ENCODE measurements at regions not wholly inside any gene's neighbourhood (a gene's known extent, or its start where the extent isn't known, plus 50 kb on each side); places are given as distances from the start of the nearest gene placed in this dataset.
"Not testable (repeated sequence)": the region's sequence is repeated elsewhere in the genome, so short reads cannot be mapped to it uniquely, and the experiment has no call there.

DNA sequence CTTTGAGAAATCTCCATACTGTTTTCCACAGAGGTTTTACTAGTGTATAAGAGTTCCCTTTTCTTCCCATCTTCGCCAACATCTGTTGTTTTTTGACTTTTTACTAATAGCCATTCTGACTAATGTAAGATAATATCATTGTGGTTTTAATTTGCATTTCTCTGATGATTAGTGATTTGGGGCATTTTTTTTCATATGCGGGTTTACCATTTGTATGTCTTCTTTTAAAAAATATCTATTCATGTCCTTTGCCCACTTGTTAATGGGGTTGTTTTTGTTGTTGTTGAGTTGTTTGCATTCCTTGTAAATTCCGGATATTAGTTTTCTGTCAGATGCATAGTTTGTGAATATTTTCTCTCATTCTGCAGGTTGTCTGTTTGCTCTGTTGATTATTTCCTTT lies 167.1 kb downstream of the PRL start:
- no peak for DNase-seq

DNA sequence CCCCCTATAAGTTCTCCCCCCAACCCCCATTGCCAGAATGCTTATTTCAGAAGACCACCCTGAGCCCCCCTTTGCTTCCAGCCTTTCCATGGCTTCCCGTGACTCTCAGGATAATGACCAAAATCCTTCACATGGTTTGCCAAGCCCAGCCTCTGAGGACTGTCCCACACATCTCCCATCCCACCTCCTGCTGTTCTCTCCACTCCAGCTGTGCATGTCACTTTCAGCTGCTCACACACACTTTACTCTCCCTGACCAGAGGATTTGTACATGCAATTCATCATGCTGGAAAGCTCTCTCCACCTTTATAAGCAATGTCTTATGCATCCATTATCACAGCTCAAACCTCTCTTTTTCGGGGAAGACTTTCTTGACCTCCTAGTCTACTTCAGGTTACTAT lies 164.2 kb downstream of the PRL start:
- DNase-seq, result no peak

DNA sequence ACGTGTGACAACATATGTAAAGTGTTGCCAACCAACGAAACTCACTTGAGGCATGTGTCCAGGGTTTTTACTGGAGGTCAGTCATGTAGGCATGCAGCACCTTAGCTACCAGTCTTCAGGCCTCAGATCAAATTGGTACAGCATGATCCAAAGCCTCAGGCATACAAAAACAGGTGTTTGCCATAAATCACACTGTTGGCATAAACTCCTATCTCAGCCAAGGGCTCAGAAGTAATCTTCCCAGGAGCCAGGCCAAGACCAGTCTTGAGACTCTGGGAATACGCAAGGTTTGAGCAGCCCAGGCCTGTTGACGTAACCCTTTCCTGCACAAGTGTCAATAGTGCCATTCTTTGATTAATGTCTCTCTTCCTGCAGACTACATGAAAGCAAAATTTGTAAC lies 163.5 kb downstream of the PRL start:
- DNase-seq, result peak; percentile 37

DNA sequence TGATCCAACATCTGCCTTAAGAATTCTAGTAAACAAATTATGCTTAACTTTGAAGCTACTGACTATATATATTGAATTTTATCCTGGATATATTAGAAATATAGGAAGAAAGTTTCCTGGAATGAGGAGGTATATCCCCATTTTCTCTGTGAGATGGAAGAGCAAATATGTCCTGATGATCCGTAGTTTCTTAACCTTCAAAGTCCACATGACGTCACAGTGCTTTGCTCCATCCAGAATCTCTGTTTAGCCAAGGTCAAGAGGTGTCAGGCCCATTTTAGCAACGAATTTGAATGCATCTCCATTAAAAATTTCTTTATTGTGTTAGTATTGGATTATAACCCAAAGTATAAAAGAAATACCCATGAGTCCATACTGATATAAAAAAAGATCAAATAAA lies 162.5 kb downstream of the PRL start:
- no peak for DNase-seq

DNA sequence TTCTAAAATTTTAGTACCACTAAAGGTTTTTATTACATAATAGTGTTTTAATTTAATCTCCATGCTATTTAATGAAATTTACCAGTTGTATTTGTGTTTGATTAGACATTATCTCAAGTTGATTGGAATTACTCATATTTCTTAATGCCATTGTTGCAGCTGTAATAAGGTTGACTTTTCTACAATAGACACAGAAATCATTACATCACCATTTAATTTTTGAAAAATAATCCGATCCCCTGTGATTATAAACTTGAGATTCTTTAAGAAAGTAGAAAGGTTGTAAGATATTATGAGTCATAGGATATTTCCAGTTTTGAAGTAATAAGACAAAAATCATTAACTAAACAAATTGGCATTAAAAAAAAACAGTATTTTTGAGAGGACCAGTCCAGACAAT lies 161.4 kb downstream of the PRL start:
- DNase-seq, result no peak

DNA sequence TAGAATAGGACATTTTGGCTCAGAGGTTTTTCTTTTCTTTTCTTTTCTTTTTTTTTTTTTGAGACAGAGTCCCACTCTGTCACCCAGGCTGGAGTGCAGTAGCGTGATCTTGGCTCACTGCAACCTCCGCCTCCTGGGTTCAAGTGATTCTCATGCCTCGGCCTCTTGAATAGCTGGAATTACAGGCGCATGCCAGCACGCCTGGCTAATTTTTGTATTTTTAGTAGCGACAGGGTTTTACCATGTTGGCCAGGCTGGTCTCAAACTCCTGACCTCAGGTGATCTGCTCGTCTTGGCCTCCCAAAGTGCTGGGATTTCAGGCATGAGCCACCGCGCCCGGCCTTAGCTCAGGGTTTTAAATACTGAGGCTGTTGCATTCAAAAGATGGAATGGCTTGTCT lies 156.1 kb downstream of the PRL start:
- DNase-seq, result not testable (repeated sequence)

DNA sequence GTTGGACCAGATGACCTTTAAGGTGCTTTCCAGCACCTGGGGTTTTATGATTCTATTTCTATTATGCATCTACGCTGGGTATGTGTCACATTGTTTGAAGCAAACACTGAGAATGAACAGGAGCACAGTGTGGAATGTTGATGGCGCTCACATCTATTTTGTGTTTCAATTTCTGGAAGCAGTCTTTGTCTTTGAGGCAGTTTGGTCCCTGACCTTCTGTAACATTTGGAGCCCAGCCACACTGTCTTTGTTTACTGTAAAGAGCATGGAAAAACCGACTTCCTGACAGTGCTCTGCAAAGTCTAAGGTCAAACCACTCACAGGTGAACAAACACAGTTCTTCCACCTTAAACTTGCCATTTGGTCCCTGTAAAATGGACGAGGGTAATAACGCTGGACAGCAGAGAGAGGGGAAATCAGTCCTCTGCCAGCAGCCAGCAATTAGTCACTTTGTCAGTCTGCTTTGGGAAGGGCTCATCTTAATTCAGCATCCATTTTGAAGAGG lies 155.5 kb downstream of the PRL start:
- no peak for DNase-seq

DNA sequence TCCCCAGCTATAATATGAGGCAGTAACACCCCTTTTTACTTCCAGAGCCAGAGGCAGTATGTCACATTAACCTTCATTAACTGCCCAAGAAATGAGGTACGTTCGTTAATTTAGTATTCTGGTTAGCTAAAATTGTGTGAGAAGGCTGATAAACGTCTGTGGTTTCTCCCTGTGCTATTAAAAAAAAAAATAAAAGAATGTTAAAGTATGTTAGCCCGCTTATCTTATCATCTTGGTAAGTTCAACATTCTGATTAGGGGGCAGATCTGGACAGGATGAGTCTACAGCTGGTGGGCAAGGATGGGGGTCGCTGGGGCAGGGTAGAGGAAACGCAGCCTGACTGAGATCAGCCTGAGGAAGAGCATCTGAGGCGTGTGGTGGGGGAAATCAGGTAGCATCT lies 154.0 kb downstream of the PRL start:
- no peak for DNase-seq

DNA sequence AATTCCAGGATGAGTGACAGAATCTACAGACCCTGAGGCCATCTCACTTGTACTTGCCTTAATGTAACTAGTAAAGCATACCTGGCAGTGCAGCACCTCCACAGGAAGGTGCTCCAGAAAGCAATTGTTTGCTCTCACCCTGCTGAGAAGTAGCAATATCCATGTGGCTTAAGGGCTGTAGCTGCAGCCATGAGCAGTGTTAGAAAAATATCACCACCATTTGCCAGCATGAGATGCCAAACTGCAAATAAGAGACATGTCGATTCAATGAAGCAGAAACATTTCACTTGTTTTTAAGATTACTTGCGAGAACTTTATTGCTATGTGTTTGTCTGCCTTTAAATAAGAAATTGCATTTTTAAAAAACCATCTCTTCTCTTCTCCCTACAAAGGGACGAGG lies 151.5 kb downstream of the PRL start:
- DNase-seq, result peak; percentile 70

DNA sequence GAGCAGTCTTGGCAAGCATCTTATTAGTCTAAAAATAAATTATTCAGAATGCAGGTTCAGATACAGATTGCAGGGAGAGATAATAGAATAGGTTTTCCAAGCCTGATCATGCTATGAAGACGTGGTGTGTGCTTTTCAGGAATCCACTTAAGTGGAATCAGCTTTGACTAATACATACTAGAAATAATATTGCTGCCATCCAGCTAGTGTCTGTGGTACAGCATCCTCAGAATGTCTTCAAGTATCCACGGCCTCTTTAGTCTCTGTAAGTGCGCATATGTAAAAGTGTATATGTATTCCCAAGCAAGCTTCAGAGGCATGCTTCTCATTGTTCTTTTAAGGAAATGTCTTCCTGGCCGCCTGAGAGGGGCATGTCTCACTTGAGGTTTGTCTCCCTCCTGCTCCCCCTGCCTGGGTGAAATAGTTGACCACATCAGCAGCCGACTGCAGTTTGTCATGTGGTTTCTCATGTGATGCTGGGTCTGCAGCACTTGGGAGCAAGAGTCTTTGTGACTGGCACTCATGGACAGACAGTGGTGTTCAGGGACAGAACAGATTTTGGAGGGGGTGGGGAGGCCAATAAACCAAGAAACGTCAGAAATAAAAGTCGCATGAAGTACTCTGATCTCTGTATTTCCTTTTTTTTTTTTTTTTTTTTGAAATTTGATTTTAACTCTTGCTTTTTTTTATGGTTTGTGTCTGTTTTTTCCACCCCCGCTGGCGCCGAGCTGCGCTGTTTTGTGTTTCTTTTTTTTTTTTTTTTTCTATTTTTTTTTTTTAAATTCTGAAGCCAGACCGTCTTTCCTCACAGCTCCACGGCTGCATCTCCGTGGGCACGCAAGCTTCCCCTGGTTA lies 150.8 kb downstream of the PRL start:
- DNase-seq, result peak; percentile 70

DNA sequence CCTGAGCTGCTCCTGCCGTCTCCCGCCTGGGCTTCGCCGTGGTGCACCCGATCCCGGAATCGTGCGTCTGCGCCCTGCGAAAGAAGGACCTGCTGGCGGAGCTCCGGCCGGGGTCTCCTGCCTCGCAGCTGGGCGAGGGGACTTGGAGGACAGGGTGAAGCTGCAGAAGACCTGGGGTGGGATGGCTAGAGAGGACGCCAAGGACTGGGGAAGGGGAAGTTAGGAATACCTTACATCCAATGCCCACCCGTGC lies 150.2 kb downstream of the PRL start:
- DNase-seq, result no peak

DNA sequence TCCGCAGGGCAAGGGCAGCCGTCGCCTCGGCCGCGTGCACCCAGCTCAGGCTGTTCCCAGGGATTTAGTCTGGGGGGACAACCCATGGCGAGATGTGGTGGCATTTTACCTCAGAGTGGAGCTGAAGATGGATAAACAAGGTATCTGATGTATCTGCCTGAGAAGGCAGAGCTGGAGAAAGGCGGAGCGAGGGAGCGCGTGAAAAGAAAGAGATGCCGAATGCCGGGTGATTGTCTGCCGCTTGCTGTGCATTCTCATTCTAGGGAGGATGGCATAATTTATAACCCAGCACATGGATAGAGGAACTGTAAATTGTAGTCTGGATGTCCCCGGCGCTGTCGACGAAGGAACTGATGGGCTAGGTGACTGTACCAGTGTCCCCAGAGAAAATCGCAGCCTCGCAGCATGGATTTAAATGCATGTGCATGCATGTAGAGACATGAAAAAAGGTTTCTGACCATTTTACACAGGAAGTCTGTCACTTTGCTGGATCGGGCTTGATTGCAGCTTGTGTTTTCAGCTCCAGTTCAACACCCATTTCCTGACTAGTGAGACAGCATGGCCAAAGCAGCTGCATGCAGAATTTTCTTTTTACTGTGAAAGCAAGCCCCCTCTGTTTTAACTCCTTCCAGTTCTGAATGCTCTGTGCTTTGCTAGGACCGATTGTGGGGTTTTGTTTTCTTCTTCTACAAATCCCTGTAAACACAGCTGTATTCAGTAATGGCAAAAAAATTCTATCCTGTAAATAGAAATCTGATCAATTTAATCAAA lies 149.7 kb downstream of the PRL start:
- no peak for DNase-seq

DNA sequence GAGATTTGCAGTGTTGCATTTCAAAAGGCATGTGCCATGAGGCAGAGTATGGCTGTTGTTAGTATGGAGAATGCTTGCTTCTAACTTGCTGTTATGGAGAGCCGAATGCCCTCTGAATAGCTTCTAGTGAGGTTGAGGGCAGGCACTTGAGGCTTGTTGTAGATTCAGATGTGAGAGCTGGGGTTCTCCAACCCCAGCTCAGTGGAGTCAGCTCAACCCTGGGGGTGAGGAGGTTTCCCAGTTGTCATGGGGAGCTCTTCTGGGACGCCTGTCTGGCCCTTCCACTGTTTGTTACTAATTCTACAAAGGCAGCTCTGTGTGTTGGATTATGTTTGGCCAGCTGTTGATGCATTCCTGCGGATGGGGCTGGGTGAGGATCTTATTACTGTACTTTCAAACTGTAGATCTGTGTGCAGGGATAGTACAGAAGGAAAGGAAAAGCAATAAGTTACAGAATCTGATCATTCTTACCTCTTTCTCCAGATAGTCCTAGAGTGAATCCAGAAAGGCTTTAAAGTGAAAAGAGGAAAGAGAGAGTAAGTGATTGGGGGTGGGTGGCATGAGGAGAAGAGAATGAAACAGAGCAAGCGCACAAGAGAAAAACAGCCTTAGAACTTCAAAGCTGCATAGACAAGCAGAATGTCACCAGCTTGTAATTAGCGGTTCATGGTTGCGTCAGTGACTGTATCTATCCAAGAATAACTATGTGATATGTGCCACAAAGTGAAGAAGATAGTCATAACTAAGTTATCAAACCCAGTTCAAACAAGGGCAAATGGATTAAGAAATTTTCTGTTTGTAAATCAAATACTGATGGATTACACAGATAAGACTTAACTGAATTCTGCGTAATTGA lies 148.7 kb downstream of the PRL start:
- peak; percentile 51 for DNase-seq

DNA sequence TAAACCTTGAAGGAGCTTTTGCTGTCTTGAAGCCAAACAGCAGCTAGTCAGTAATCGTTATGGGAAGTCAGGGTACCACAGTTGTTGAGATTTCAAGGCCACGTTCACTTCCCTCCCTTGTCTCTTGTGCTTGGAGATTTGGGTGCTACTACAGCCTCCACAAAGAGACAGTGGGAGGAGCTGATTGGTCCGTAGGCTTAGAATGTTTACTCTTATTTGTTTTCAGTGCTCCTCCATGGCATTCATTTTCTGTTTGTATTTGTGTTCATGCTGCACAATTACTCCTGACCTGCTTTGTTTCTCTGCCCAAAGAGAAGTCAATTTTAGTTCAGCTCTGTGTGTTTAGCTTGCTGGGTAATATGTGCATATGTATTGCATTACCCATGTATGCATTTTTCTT lies 147.7 kb downstream of the PRL start:
- DNase-seq, result no peak

DNA sequence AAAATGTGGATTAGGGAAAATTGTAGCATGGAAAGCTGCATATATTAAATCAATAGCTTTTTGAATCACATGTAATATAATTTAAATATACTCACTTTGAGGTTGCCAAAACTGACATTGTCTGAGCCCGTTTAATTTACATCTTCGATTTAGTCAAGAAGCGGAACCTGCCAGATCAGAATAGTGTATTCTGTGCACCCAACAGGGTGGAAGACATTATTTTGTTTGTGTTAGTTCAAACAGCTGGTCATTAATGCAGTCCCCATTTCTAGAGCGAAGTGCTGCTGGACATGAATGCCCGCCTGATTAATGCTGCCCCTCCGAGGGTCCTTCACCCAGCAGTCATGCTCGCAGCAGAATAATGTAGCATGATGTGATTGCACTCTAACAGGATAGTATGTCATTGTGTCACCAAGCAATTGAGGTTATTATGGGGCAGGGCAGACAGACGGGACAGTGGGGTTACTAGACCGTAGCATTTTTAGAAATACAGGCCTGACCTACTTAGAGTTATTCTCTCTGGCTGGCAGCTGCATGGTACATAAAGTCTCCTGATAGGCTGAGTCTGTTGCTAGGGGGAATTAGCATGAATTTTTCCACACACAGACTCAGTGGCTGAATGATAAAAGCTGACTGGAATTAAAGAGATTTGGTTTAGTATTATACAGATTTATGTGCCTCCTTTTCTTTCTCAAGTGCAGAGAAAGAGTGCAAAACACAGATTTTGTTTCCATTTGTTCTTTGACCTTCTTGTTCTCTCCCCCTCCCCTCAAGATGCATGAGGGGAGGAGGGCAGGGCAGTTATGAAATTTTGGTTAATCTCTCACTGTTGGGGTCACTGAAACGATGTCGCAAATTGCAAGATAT lies 147.1 kb downstream of the PRL start:
- peak; percentile 68 for DNase-seq

DNA sequence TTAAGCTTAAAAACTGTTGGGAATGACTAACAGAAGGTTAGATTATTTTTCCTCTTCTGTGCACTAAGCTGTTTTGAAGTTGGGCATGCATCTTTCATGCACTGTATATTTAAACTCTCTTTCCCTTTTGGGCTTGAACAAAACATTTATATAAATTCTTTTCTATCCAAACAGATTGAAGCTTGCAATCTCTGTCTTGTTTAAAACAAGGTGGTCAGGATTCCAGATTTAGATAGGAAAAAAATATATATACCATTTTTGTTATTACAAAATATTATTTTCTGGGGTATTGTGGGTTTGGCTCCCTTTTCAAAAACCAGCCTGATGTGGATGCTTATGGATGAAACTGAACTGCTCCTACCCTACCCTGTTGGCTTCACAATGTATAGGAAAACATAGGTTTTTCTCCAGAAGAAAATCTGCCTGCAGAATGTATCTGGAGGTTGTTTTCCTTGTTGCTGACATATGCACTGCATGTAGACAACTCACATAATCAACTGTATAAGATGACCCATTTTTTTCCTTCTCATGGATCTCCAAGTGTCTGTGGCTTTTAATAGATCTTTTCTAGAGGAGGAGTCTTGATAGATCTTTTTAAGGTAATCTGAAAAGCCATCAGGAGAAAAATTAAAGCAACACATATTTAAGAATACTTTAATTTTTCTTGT lies 146.3 kb downstream of the PRL start:
- DNase-seq, result no peak

DNA sequence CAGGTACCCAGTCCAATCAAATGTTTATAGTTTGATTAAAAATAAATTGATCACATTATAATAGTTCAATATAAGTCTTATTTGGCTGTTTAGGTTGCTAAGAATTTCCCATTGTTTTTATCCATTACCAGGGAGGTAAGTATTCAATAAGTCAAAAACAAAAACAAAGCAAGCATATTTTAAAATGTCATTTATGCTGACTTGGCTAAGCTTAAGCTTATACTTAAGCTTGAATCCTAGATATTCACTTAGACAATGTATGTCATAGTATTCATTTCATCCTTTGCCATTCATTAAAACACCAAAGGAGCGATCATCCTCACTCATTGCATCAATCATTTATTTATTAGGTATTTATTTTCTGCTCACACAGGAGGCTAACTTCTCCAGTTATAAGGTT lies 144.9 kb downstream of the PRL start:
- DNase-seq, result no peak

DNA sequence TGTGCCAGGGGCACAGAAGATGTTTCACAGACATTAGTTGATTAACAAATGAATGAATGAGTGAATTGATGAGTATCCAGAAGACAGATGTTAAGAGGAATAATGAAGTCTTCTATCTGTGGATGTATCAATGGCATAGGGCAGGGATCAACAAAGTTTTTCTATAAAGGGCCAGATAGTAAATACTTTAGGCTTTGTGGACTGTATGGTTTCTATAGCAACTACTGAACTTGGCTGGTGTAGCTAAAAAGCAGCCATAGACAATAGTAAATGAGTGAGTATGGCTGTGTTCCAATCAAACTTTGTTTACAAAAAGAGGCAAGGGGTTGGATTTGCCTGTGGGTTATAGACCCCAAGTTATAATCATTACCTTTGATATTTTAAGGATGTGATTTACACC lies 144.0 kb downstream of the PRL start:
- DNase-seq, result peak; percentile 30

DNA sequence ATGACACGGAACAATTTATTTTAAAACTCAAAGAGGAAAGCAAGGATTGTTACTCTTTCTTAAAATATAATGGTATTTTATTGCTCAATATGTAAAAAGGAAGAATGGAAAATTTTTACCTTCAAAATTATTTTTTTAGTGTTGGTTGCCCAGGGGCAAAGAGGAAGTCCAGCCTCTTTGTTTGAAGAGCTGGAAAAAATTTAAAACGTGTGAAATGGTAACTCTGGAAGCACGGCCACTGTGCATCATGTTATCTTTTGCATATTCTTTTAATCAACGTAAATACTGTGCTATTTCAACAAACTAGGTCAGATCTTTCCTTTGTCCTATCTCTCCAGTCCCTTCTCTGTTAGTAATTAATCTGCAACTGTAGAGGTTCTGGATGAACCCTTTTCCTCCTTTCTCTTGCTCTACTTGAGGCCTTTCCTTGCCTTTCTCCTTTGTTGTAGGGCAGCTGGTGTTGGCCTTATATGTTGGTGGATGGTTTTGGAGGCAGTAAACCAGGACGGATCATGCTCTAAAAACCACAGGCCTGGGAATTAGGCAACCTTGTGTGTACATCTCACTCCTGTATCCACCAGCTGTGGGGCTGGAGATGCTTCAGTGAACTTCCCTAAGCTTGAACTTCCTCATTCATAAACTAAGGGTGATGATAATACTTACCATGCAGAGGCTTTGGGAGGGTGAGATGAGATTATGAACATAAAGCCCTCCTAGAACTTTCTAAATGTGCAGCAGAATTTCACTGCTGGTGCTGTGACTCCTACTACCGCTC lies 143.3 kb downstream of the PRL start:
- no peak for DNase-seq

DNA sequence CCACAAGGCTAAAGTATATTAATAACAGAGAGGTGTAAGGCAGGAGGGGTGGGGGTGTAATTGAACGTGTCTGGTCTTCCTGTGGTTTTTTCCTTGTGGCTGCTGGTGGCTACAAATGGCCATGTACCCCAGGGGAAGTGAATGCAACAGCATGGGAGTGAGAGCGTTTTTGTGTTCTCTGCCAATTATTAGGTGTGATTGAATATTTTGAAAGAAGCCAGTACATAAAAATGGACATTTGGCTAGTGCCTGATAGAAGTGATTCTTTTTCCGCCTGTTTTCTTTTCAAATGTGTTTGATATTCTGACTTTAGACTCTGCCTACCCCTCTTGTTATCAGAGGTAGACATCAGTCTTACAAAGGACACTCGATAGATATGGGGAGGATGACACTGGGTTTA lies 141.3 kb downstream of the PRL start:
- no peak for DNase-seq

DNA sequence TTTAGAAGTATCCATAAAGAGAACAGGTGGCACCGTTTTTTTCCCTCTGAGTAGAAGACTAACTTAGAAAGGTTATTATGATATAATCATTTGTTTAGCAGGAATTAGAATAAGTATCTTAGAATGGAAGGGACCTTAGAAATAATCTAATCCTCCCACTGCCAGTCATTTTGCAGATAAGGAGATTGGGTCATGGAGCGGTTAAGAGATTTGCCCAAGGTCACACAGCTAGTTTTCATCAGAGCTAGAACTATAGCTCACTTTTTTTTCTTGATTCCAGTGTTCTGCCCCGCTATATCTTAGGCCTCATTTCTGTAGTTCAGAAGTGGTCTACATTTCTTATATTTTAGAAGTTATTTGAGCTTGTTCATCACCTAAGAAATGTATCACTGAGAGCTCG lies 139.6 kb downstream of the PRL start:
- no peak for DNase-seq

Measured in NCI-H446 treated with DMSO at 0.1 percent for 48 hours (cell line).